Bronchial epithelial cell (primary cell): ENCODE measurements at regions not wholly inside any gene's neighbourhood (a gene's known extent, or its start where the extent isn't known, plus 50 kb on each side); places are given as distances from the start of the nearest gene placed in this dataset.

ENCODE experiments used
- DNase-seq: peaks from one replicate; pipeline ENCODE4 v3.0.0-alpha.2; 2010; ENCODE audit warnings: low read depth
- FAIRE-seq: peaks from 2 replicates; lab custom pipeline; 2011; peaks lifted over from hg19 to GRCh38; lab: Jason Lieb, UNC
- H3K27me3 ChIP-seq: 2 replicates; pipeline ENCODE4 v1.5.1; 2011; ENCODE audit warnings: low read length; ENCODE audit not compliant: control insufficient read depth, insufficient read depth
- H3K36me3 ChIP-seq: 2 replicates; pipeline ENCODE4 v1.5.1; 2011; ENCODE audit warnings: low read length; ENCODE audit not compliant: control insufficient read depth, insufficient read depth
- H3K4me3 ChIP-seq: 2 replicates; pipeline ENCODE4 v1.5.1; 2011; ENCODE audit warnings: mild to moderate bottlenecking, low read depth, low read length, control low read depth
- TF ChIP-seq, protein P1 (sequence below): IDR thresholded peaks from 2 replicates; pipeline ENCODE4 v1.5.1; 2011; ENCODE audit warnings: mild to moderate bottlenecking, moderate library complexity, low read length, control low read depth, inconsistent platforms; ENCODE audit not compliant: insufficient read depth, severe bottlenecking

DNA sequence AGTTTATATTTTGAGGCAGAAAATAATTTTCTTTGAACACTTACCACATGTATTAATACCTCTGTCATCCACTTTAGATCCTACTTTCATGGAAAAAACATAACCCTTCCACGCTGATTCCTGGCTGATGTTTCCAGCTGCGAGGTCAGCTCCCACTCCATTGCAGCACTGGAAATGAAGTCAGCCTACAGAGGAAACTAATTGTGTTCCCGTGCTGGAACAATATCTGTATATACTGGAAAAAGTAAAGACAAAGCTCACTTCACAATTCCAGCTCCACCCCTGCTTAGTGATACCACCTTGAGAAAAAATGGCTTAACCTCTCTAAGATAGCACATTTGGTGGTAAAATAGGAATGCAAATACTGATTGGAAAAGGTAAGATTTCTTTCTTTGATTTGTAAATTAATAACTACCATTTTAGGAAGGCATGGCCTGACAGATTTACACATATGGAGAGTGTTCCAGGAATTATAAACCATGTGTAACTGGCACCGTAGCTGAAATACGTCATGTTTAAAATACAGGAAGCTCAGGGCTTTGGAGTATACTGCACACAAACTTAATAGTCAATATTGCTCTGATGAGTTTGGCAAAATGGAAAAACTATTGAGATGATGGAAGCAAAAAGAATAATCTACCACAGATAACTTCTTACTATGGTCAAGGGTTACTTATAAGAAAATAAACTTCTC is 90.0 kb downstream of the TRIB2 start:
- no peaks in the 10 kb centered on the region for H3K36me3 ChIP-seq
- no peak for FAIRE-seq
- TF ChIP-seq, protein P1, sequence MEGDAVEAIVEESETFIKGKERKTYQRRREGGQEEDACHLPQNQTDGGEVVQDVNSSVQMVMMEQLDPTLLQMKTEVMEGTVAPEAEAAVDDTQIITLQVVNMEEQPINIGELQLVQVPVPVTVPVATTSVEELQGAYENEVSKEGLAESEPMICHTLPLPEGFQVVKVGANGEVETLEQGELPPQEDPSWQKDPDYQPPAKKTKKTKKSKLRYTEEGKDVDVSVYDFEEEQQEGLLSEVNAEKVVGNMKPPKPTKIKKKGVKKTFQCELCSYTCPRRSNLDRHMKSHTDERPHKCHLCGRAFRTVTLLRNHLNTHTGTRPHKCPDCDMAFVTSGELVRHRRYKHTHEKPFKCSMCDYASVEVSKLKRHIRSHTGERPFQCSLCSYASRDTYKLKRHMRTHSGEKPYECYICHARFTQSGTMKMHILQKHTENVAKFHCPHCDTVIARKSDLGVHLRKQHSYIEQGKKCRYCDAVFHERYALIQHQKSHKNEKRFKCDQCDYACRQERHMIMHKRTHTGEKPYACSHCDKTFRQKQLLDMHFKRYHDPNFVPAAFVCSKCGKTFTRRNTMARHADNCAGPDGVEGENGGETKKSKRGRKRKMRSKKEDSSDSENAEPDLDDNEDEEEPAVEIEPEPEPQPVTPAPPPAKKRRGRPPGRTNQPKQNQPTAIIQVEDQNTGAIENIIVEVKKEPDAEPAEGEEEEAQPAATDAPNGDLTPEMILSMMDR: no peak

DNA sequence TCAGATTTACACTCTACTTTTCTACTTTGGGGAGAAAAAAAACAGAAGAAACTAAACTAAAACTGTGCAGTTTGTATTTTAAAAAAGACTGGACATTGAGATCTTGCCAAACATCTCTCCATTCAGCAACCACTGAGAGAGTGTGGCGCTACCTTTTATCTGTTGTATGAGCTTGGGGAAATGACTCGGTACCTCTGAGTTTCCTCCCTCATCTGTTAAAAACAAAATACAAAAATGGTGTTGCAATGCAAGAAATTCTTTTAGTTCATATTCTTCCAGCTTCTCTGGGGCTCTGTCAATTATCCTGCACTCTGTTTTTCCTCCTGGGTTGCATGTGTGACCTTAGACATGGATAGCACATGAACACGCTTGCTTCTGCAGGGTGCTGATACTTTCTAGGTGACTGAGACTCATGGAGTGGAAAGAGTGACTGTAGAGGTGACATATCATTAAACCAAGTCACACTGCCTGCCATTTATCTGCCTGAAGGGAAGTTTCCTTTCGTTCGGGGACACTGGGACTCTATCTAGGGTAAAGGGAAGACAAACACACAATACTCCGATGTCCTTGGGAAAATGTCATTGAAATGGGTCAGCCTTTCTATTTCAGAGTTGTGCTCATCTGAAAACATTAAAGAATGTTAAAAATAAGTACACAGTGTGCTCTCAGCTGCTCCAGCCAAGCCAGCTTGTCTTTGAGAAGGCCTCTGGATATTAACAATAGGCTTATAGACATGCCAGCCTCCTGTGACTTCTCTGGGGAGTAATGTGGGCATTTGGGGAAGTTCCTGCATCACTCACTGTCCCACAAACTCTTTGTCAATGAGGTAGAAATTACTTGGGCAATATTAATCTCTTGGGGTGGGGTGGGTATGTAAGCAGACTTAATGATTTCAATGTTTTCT is 91.4 kb downstream of the TRIB2 start:
- DNase-seq (no peak), FAIRE-seq (no peak)
- TF ChIP-seq, protein P1: no peak

More for the DNA sequence above, 90.0 kb downstream of the TRIB2 start:
- no peak for DNase-seq
- Histone ChIP-seq H3K4me3 (no peak overlapping the region), H3K27me3 (no peaks in the 10 kb centered on the region)

DNA sequence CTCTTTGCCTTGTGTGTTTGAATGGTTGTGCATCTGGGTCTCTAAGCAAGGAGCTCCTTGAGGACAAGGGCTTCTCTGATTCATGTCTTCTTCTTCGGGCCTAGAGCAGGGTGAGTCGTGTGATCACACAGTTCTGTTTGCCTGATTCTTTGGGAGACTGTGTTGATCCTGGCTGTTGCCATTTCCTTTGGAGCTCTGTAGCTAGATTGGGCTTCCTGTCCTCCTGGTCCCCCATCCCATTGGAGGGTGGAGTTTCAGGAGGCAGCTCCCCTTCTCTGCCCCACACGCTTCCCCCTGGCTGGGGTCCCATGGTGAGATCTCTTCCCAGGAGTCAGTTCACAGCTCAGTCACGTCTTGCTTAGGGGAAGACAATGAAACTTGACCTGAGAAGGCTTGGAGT is 92.8 kb downstream of the TRIB2 start:
- TF ChIP-seq, protein P1: no peak
- no peak for FAIRE-seq
- Histone ChIP-seq H3K4me3 (no peak overlapping the region), H3K27me3 (no peaks in the 10 kb centered on the region), H3K36me3 (no peaks in the 10 kb centered on the region)
- DNase-seq: no peak

More for the DNA sequence above, 91.4 kb downstream of the TRIB2 start:
- Histone ChIP-seq H3K36me3 (no peaks in the 10 kb centered on the region), H3K27me3 (no peaks in the 10 kb centered on the region), H3K4me3 (no peak overlapping the region)

DNA sequence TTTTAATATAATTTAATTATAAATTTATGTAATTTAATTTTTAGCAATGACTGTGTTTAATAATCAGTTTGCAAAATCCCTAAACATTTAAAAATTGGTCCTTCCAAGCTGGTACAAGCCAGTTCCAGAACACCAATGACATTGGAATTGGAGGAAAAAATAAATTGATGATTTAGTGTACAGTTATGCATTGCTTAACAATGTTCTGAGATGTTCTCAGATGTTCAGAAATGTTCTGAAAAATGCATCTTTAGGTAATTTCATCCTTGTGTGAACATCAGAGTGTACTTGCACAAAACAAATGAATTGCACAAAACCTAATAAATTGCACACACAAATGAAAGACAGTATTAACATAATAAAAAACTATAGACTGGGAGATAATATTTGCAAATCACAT is 95.2 kb downstream of the TRIB2 start:
- TF ChIP-seq, protein P1: no peak
- H3K36me3 ChIP-seq: no peaks in the 10 kb centered on the region

DNA sequence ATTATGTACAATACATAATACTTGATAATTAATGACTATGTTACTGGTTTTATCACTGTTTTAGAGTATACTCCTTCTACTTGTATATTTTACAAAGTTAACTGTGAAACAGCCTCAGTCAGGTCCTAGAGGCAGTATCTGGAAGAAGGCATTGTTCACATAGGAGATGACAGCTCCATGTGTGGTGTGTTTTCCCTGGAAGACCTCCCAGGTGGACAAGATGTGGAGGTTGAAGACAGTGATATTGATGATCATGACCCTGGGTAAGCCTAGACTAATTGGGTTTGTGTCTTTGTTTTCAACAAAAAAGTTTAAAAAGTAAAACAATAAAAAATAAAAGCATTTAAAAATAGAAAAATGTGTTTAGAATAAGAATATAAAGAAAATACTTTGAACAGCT is 96.4 kb downstream of the TRIB2 start:
- H3K36me3 ChIP-seq: no peaks in the 10 kb centered on the region
- TF ChIP-seq, protein P1: no peak
- no peaks in the 10 kb centered on the region for H3K27me3 ChIP-seq
- FAIRE-seq (no peak), DNase-seq (no peak)
- H3K4me3 ChIP-seq: no peak overlapping the region

More for the DNA sequence above, 95.2 kb downstream of the TRIB2 start:
- DNase-seq: no peak
- no peak for FAIRE-seq
- no peak overlapping the region for H3K4me3 ChIP-seq
- no peaks in the 10 kb centered on the region for H3K27me3 ChIP-seq
